Neural cell (in vitro differentiated cells): ENCODE measurements at regions not wholly inside any gene's neighbourhood (a gene's known extent, or its start where the extent isn't known, plus 50 kb on each side); places are given as distances from the start of the nearest gene placed in this dataset.

ENCODE experiments used
- H2AFZ ChIP-seq: fragments of 200-600, 300-800 bp; sonication (generic), shearing (Covaris generic); 2 replicates; pipeline ENCODE4 v1.6.0; 2014; ENCODE audit warnings: low read depth, mild to moderate bottlenecking, antibody characterized with exemption, low read length, moderate library complexity
- H3F3A ChIP-seq: fragments of 200-600 bp; shearing (Covaris generic); 2 replicates; pipeline ENCODE4 v1.6.1; 2016; ENCODE audit warnings: mild to moderate bottlenecking, moderate library complexity, mixed read lengths, antibody characterized with exemption, low read length; ENCODE audit not compliant: insufficient read depth, poor library complexity, severe bottlenecking
- H3K27ac ChIP-seq: fragments of 200-600, 300-800 bp; sonication (generic), shearing (Covaris generic); 2 replicates; pipeline ENCODE4 v1.5.1; 2014; ENCODE audit warnings: mild to moderate bottlenecking, low read length, moderate library complexity
- H3K27me3 ChIP-seq: fragments of 300-800, 200-600 bp; sonication (generic), shearing (Covaris generic); 2 replicates; pipeline ENCODE4 v1.6.0; 2014; ENCODE audit warnings: mild to moderate bottlenecking, low read depth, low read length, moderate library complexity; ENCODE audit not compliant: insufficient read depth
- H3K36me3 ChIP-seq: fragments of 300-800, 200-600 bp; sonication (generic), shearing (Covaris generic); 2 replicates; pipeline ENCODE4 v1.5.1; 2014; ENCODE audit warnings: mild to moderate bottlenecking, antibody characterized with exemption, low read length, moderate library complexity; ENCODE audit not compliant: insufficient read depth
- H3K4me2 ChIP-seq: fragments of 300-800, 200-600 bp; sonication (generic), shearing (Covaris generic); 2 replicates; pipeline ENCODE4 v1.6.0; 2014; ENCODE audit warnings: mild to moderate bottlenecking, low read length
- H3K4me3 ChIP-seq: fragments of 300-800, 200-600 bp; sonication (generic), shearing (Covaris generic); 2 replicates; pipeline ENCODE4 v1.5.1; 2014; ENCODE audit warnings: mild to moderate bottlenecking, low read length, moderate library complexity
- H3K79me2 ChIP-seq: fragments of 200-600 bp; shearing (Covaris generic); replicated peaks from 2 replicates; pipeline ENCODE4 v1.6.0; 2014; ENCODE audit warnings: mild to moderate bottlenecking, low read length, moderate library complexity; ENCODE audit not compliant: insufficient read depth
- H3K9ac ChIP-seq: fragments of 300-800, 200-600 bp; sonication (generic), shearing (Covaris generic); 2 replicates; pipeline ENCODE4 v1.6.1; 2016; ENCODE audit warnings: mild to moderate bottlenecking, low read length, mixed read lengths
- H3K9me2 ChIP-seq: fragments of 200-600 bp; shearing (Covaris generic); 2 replicates; pipeline ENCODE4 v1.6.1; 2016; ENCODE audit warnings: mild to moderate bottlenecking, low read length, mixed read lengths; ENCODE audit not compliant: insufficient read depth
- H3K9me3 ChIP-seq: fragments of 200-600, 300-800 bp; sonication (generic), shearing (Covaris generic); 2 replicates; pipeline ENCODE4 v1.6.1; 2016; ENCODE audit warnings: mild to moderate bottlenecking, mixed run types, low read length, moderate library complexity, mixed read lengths
- H4K20me1 ChIP-seq: fragments of 200-600 bp; shearing (Covaris generic); 2 replicates; pipeline ENCODE4 v1.6.1; 2016; ENCODE audit warnings: mild to moderate bottlenecking, mixed run types; ENCODE audit not compliant: insufficient read depth
- CTCF ChIP-seq: fragments of 450-650 bp; IDR thresholded peaks from 2 replicates; pipeline ENCODE4 v1.5.1; 2014; ENCODE audit warnings: antibody characterized with exemption, mild to moderate bottlenecking, moderate library complexity; ENCODE audit not compliant: poor library complexity, severe bottlenecking
- EP300 ChIP-seq: fragments of 450-650 bp; conservative IDR thresholded peaks from 2 replicates; pipeline ENCODE4 v1.6.1; 2014; ENCODE audit warnings: antibody characterized with exemption, mild to moderate bottlenecking, moderate library complexity; ENCODE audit not compliant: poor library complexity, severe bottlenecking
- EZH2 ChIP-seq: fragments of 200-600, 300-800 bp; shearing (Covaris generic), sonication (generic); IDR thresholded peaks from 2 replicates; pipeline ENCODE4 v1.6.1; 2014; ENCODE audit warnings: antibody characterized with exemption, low read length, borderline replicate concordance, mild to moderate bottlenecking; ENCODE audit not compliant: insufficient read depth, poor library complexity, severe bottlenecking
- MXI1 ChIP-seq: fragments of 450-650 bp; conservative IDR thresholded peaks from 2 replicates; pipeline ENCODE4 v1.6.1; 2014; ENCODE audit warnings: antibody characterized with exemption, mild to moderate bottlenecking; ENCODE audit not compliant: poor library complexity, severe bottlenecking
- POLR2AphosphoS5 ChIP-seq: IDR thresholded peaks from 2 replicates; pipeline ENCODE4 v1.6.1; 2012
- RAD21 ChIP-seq: fragments of 450-650 bp; conservative IDR thresholded peaks from 2 replicates; pipeline ENCODE4 v1.6.1; 2014; ENCODE audit warnings: antibody characterized with exemption, mild to moderate bottlenecking, moderate library complexity
- REST ChIP-seq: IDR thresholded peaks from 2 replicates; pipeline ENCODE4 v1.6.1; 2012; ENCODE audit warnings: borderline replicate concordance
- SMC3 ChIP-seq: fragments of 450-650 bp; conservative IDR thresholded peaks from 2 replicates; pipeline ENCODE4 v1.6.1; 2014; ENCODE audit warnings: antibody characterized with exemption, mild to moderate bottlenecking, moderate library complexity; ENCODE audit not compliant: poor library complexity
- TAF1 ChIP-seq: IDR thresholded peaks from 2 replicates; pipeline ENCODE4 v1.6.1; 2012; ENCODE audit warnings: low read depth

- no peaks in the 10 kb centered on the region for H3F3A ChIP-seq
- no peaks in the 10 kb centered on the region for H3K9me3 ChIP-seq
- no peaks in the 10 kb centered on the region for H3K79me2 ChIP-seq
- H3K27me3 ChIP-seq, result no peaks in the 10 kb centered on the region
- TF ChIP-seq CTCF (no peak), MXI1 (no peak), RAD21 (no peak), EP300 (no peak), TAF1 (no peak), POLR2AphosphoS5 (no peak), REST (no peak), EZH2 (no peak), SMC3 (no peak)
- no peaks in the 10 kb centered on the region for H3K9me2 ChIP-seq
- H4K20me1 ChIP-seq, result no peaks in the 10 kb centered on the region
- H3K4me2 ChIP-seq, result no peak overlapping the region
- H2AFZ ChIP-seq, result no peak overlapping the region
- no peak overlapping the region for H3K4me3 ChIP-seq
- H3K36me3 ChIP-seq, result no peaks in the 10 kb centered on the region
- H3K27ac ChIP-seq, result no peak overlapping the region
- no peak overlapping the region for H3K9ac ChIP-seq
Observed at GRCh38 chr14:42555365-42555764, 948.7 kb downstream of the LRFN5 start.

GRCh38 chr14:42554091-42554490 is 947.4 kb downstream of the LRFN5 start:
- Histone ChIP-seq H3K9ac (no peak overlapping the region), H3K36me3 (no peaks in the 10 kb centered on the region), H4K20me1 (no peaks in the 10 kb centered on the region), H3K4me2 (no peak overlapping the region), H3F3A (no peaks in the 10 kb centered on the region), H3K9me3 (no peaks in the 10 kb centered on the region), H3K79me2 (no peaks in the 10 kb centered on the region), H3K9me2 (no peaks in the 10 kb centered on the region), H3K4me3 (no peak overlapping the region), H3K27me3 (no peaks in the 10 kb centered on the region), H2AFZ (no peak overlapping the region), H3K27ac (no peak overlapping the region)
- TF ChIP-seq SMC3 (no peak), EP300 (no peak), POLR2AphosphoS5 (no peak), RAD21 (no peak)

GRCh38 chr14:42550310-42550709 is 943.6 kb downstream of the LRFN5 start:
- TF ChIP-seq MXI1 (no peak), POLR2AphosphoS5 (no peak), REST (no peak), CTCF (no peak), EZH2 (no peak), TAF1 (no peak), EP300 (no peak), RAD21 (no peak), SMC3 (no peak)
- Histone ChIP-seq H3K4me2 (no peak overlapping the region), H3K9me3 (no peaks in the 10 kb centered on the region), H4K20me1 (no peaks in the 10 kb centered on the region), H3K27me3 (no peaks in the 10 kb centered on the region), H2AFZ (no peak overlapping the region), H3K9ac (no peak overlapping the region), H3K36me3 (no peaks in the 10 kb centered on the region), H3K4me3 (no peak overlapping the region), H3K27ac (no peak overlapping the region), H3K79me2 (no peaks in the 10 kb centered on the region), H3K9me2 (no peaks in the 10 kb centered on the region), H3F3A (no peaks in the 10 kb centered on the region)
